ENCODE measurements at regions not wholly inside any gene's neighbourhood (a gene's known extent, or its start where the extent isn't known, plus 50 kb on each side); places are given as distances from the start of the nearest gene placed in this dataset.

- H3K27me3 ChIP-seq = no peaks in the 10 kb centered on the region
- no peaks in the 10 kb centered on the region for H3K36me3 ChIP-seq (replicated peaks in 1 of 2)
- no peak overlapping the region for H3K4me3 ChIP-seq
- no peak for DNase-seq
- no peaks in the 10 kb centered on the region for H3K9me3 ChIP-seq (replicated peaks in 1 of 3)
- intact Hi-C loops (cut with DNase I) = no loop called here
- H3K27ac ChIP-seq = no peak overlapping the region
- H3K4me1 ChIP-seq (replicated peaks in 1 of 2) = no peaks in the 10 kb centered on the region
- TF ChIP-seq CTCF (IDR thresholded peaks at IDR 0.05) = no peak
- TF ChIP-seq POLR2A (IDR thresholded peaks at IDR 0.05) = no peak
Measured at GRCh38 chr15:95716708-95717107, 613.8 kb upstream of the NR2F2 start.

- H3K27ac ChIP-seq = no peak overlapping the region
- H3K9me3 ChIP-seq (replicated peaks in 1 of 3) = no peaks in the 10 kb centered on the region
- H3K27me3 ChIP-seq = no peaks in the 10 kb centered on the region
- H3K4me1 ChIP-seq (replicated peaks in 1 of 2) = no peaks in the 10 kb centered on the region
- intact Hi-C loops (cut with DNase I) = no loop called here
- 69 to 81% (median 78%) methylated on average over 7 of the region's 7 CpGs for WGBS, 4 donors
- peak in 4 of 7 donors; percentile 11 to 51 (median 21) for DNase-seq
- TF ChIP-seq CTCF (IDR thresholded peaks at IDR 0.05) = no peak
- no peak for TF ChIP-seq POLR2A (IDR thresholded peaks at IDR 0.05)
- H3K4me3 ChIP-seq = no peak overlapping the region
- no peaks in the 10 kb centered on the region for H3K36me3 ChIP-seq (replicated peaks in 1 of 2)
Measured at GRCh38 chr15:95718441-95718840, 612.1 kb upstream of the NR2F2 start.

GRCh38 chr15:95724908-95725633 is 605.4 kb upstream of the NR2F2 start:
- 77 to 90% (median 80%) methylated on average over 3 of the region's 3 CpGs for WGBS, 4 donors

GRCh38 chr15:95726891-95727290 is 603.6 kb upstream of the NR2F2 start:
- TF ChIP-seq CTCF (IDR thresholded peaks at IDR 0.05) (no peak), POLR2A (IDR thresholded peaks at IDR 0.05) (no peak)
- Histone ChIP-seq H3K4me3 (no peak overlapping the region), H3K27ac (no peak overlapping the region), H3K9me3 (replicated peaks in 1 of 3) (no peaks in the 10 kb centered on the region), H3K27me3 (no peaks in the 10 kb centered on the region), H3K4me1 (replicated peaks in 1 of 2) (no peaks in the 10 kb centered on the region), H3K36me3 (replicated peaks in 1 of 2) (no peaks in the 10 kb centered on the region)
- whole genome bisulfite sequencing, 4 donors = 74 to 88% (median 83%) methylated on average over 4 of the region's 4 CpGs
- DNase-seq = no peak
- intact Hi-C loops (cut with DNase I) = no loop called here

More at GRCh38 chr15:95724908-95725633, 605.4 kb upstream of the NR2F2 start:
- no peaks in the 10 kb centered on the region for H3K27me3 ChIP-seq
- no peaks in the 10 kb centered on the region for H3K36me3 ChIP-seq (replicated peaks in 1 of 2)
- no peak for DNase-seq
- intact Hi-C loops (cut with DNase I) = no loop called here
- H3K9me3 ChIP-seq (replicated peaks in 1 of 3) = no peaks in the 10 kb centered on the region
- no peak overlapping the region for H3K4me3 ChIP-seq
- H3K27ac ChIP-seq = no peak overlapping the region
- TF ChIP-seq POLR2A (IDR thresholded peaks at IDR 0.05) (no peak), CTCF (IDR thresholded peaks at IDR 0.05) (no peak)
- H3K4me1 ChIP-seq (replicated peaks in 1 of 2) = no peaks in the 10 kb centered on the region
